ENCODE measurements at regions not wholly inside any gene's neighbourhood (a gene's known extent, or its start where the extent isn't known, plus 50 kb on each side); places are given as distances from the start of the nearest gene placed in this dataset.

DNA sequence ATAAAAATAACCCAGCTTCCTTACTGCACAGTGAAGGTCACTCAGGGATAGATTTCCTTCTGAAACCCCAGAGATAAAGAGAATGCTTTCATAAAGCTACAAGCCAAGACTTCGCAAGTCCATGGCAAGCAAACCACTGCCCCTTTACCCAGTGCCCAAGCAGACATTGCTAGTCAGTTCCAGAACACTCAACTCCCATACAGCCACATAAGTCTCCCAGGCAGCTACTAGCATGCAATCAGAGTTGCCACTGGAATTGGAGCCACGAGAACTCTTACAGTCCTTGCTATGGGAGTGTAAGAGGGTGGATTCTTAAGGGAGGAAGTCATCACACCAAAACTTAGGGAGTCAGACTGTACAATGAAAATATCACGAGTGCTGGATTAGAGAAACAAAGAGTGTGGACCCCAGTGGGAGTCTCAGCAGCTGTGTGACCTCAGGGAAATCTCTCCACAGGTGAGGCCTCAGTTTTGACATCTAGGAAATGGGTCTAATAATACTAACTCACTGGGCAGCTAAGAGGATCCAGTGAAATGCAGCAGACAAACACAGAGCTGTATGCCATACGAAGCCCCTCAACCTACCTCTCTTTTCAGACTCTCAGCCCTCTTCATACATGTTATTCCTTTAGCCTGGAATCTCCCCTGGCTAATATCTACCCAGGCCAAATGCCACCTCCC, 526.6 kb downstream of the MN1 start:
- Histone ChIP-seq H3K18ac (ENCODE audit: extremely low read depth, low read length) (no peak overlapping the region), H3K23me2 (ENCODE audit: low read depth, low read length) (no peaks in the 10 kb centered on the region), H2BK12ac (ENCODE audit: low read depth, low read length) (no peak overlapping the region), H3K56ac (replicated peaks; ENCODE audit: insufficient read length, low read depth, low read length) (no peak overlapping the region), H3K9ac (replicated peaks in 1 of 4; ENCODE audit: extremely low read depth in 1 of 4, low read depth in 3 of 4, low read length in 3 of 4) (no peak overlapping the region), H3K36me3 (ENCODE audit: control insufficient read depth in 2 of 4, insufficient read depth in 4 of 4, low read length in 3 of 4) (no peaks in the 10 kb centered on the region), H4K5ac (ENCODE audit: insufficient read length, low read depth, low read length) (no peak overlapping the region), H4K8ac (ENCODE audit: extremely low read depth, insufficient read depth, low read length) (no peak overlapping the region), H3K79me2 (ENCODE audit: control insufficient read depth in 1 of 2, insufficient read depth in 2 of 2, low read length in 2 of 2) (no peaks in the 10 kb centered on the region), H2BK5ac (ENCODE audit: low read depth, low read length) (no peak overlapping the region), H4K91ac (replicated peaks; ENCODE audit: insufficient read length, low read length) (no peak overlapping the region), H2AFZ (ENCODE audit: low read length) (no peak overlapping the region), H3K14ac (ENCODE audit: insufficient read length) (no peak overlapping the region), H3K27me3 (replicated peaks in 1 of 4; ENCODE audit: control insufficient read depth in 3 of 4, extremely low read depth in 1 of 4, insufficient read depth in 3 of 4, low read length in 3 of 4) (no peaks in the 10 kb centered on the region), H2BK120ac (replicated peaks; ENCODE audit: low read depth, low read length) (no peak overlapping the region), H3K27ac (ENCODE audit: low read depth, low read length) (no peak overlapping the region), H3K23ac (ENCODE audit: insufficient read length) (no peak overlapping the region), H3K4me1 (replicated peaks in 1 of 4; ENCODE audit: control insufficient read depth in 3 of 4, insufficient read depth in 4 of 4, low read length in 3 of 4) (peaks cover 0 to 6% (median 2%) of the 10 kb centered on the region in 4 experiments; a peak in 3 of 7 replicates), H3K9me3 (ENCODE audit: insufficient read depth in 2 of 2, low read depth in 1 of 2, low read length in 1 of 2) (peaks cover 3 to 5% of the 10 kb centered on the region in 2 experiments; a peak in 2 of 4 replicates), H3K4me3 (ENCODE audit: extremely low read depth in 1 of 4, insufficient read depth in 2 of 4, low read depth in 3 of 4, low read length in 4 of 4) (no peak overlapping the region), H3K4ac (replicated peaks; ENCODE audit: insufficient read length, low read depth, low read length) (no peak overlapping the region), H2BK15ac (ENCODE audit: low read length) (no peak overlapping the region), H4K20me1 (replicated peaks in 1 of 2; ENCODE audit: control insufficient read depth in 1 of 2, insufficient read depth in 2 of 2, low read length in 2 of 2) (no peaks in the 10 kb centered on the region), H3K4me2 (ENCODE audit: insufficient read depth in 1 of 2, low read depth in 2 of 2, low read length in 2 of 2) (no peak overlapping the region), H2BK20ac (ENCODE audit: low read length) (no peak overlapping the region), H3K79me1 (ENCODE audit: low read depth, low read length) (no peaks in the 10 kb centered on the region), H2AK5ac (ENCODE audit: low read depth, low read length) (no peak overlapping the region)
- DNase-seq (ENCODE audit: low read depth in 1 of 2, low spot score in 2 of 2) (no peak), FAIRE-seq (no peak)
- ChIA-PET CTCF (ENCODE audit: partially characterized antibody) (interaction anchor here (0.6 to 1.4 kb wide), 6 partner anchors 11 to 483 kb away, joined by 3 read pairs; no protein-coding TSS in a partner anchor), POLR2A (ENCODE audit: partially characterized antibody) (no interaction called here)
- TF ChIP-seq TCF12 (IDR thresholded peaks at IDR 0.05; ENCODE audit: low read depth, low read length) (no peak), SRF (IDR thresholded peaks at IDR 0.05; ENCODE audit: low read depth, low read length) (no peak), KDM1A (IDR thresholded peaks at IDR 0.05; ENCODE audit: borderline replicate concordance, low read length) (peak; percentile 70; the same call in 1 of the 2 replicates), ZNF274 (IDR thresholded peaks at IDR 0.05; ENCODE audit: borderline replicate concordance, extremely low read depth, low read length) (no peak)
- WGBS, 2 experiments (ENCODE audit: extremely low coverage in 1 of 2, insufficient coverage in 1 of 2, insufficient read length in 1 of 2, insufficient replicate concordance in 2 of 2, low coverage in 1 of 2, low lambda C conversion rate in 2 of 2, missing lambda C conversion rate in 1 of 2) = 82% methylated on average over 4 of the region's 4 CpGs; no CpG with 5 or more reads in 1 of the 2 experiments

Data from H1 (cell line).